ENCODE measurements at regions not wholly inside any gene's neighbourhood (a gene's known extent, or its start where the extent isn't known, plus 50 kb on each side); places are given as distances from the start of the nearest gene placed in this dataset.

- no peak for TF ChIP-seq IRF4 (IDR thresholded peaks at IDR 0.05; ENCODE audit: low read depth, low read length)
- TF ChIP-seq BCL3 (IDR thresholded peaks at IDR 0.05; ENCODE audit: borderline replicate concordance, insufficient read depth, low read depth, low read length, poor library complexity, severe bottlenecking): no peak
- no peak for TF ChIP-seq ZNF622 (IDR thresholded peaks at IDR 0.05)
- no peak for TF ChIP-seq NR2F1 (conservative IDR thresholded peaks at IDR 0.05)
Observed at GRCh38 chr6:14822679-14823078, 423.2 kb upstream of the JARID2 start (continued).

- in situ Hi-C loops (cut with MboI): no loop called here
- Histone ChIP-seq H3K9ac (ENCODE audit: control insufficient read depth, insufficient read depth, low read length) (no peak overlapping the region), H3K79me2 (ENCODE audit: control insufficient read depth, insufficient read depth, low read length) (no peaks in the 10 kb centered on the region), H4K20me1 (ENCODE audit: control insufficient read depth, insufficient read depth) (no peaks in the 10 kb centered on the region), H3K27me3 (replicated peaks in 1 of 2; ENCODE audit: control insufficient read depth in 2 of 2, insufficient read depth in 2 of 2, low read length in 1 of 2) (no peaks in the 10 kb centered on the region; a peak in 1 of 4 replicates), H3K4me1 (ENCODE audit: control insufficient read depth, insufficient read depth, low read length) (0 out of 2 replicates have a peak, but pooled peaks cover 4% of the 10 kb centered on the region), H3K4me3 (no peak overlapping the region), H3K36me3 (ENCODE audit: control insufficient read depth in 2 of 2, insufficient read depth in 2 of 2, low read length in 1 of 2) (no peaks in the 10 kb centered on the region), H3K4me2 (ENCODE audit: control insufficient read depth, insufficient read depth) (no peak overlapping the region), H3K9me3 (replicated peaks; ENCODE audit: control insufficient read depth, insufficient read depth, low read length) (no peaks in the 10 kb centered on the region; the same call in 2 of the 3 replicates), H3K27ac (ENCODE audit: control insufficient read depth, insufficient read depth) (no peak overlapping the region), H2AFZ (ENCODE audit: control insufficient read depth, low read depth, low read length) (no peak overlapping the region)
- ATAC-seq (no peak), FAIRE-seq (no peak), DNase-seq (ENCODE audit: low read depth, low spot score) (no peak)
- POLR2A ChIA-PET: no interaction called here
- SMC1A ChIA-PET (ENCODE audit: uncharacterized antibody, unreplicated experiment): interaction anchor here (0.5 to 0.9 kb wide), 2 partner anchors 9 to 767 kb away, joined by 3 read pairs; no protein-coding TSS in a partner anchor
- no TSS peak for BruUV-seq (replicated peaks)
- CTCF ChIA-PET: interaction anchor here (0.6 kb wide), 1 partner anchor 289 kb away, joined by 3 read pairs; no protein-coding TSS in a partner anchor
- intact Hi-C loops (cut with micrococcal nuclease; ENCODE audit: unreplicated experiment): no loop called here
- RAD21 ChIA-PET (ENCODE audit: unreplicated experiment): no interaction called here
- WGBS (ENCODE audit: insufficient coverage, insufficient replicate concordance, low lambda C conversion rate, missing lambda C conversion rate): 47% methylated on average over 5 of the region's 5 CpGs
- TF ChIP-seq KLF5 (IDR thresholded peaks at IDR 0.05; ENCODE audit: partially characterized antibody): no peak
- no peak for TF ChIP-seq BCLAF1 (IDR thresholded peaks at IDR 0.05)
- TF ChIP-seq HCFC1 (IDR thresholded peaks at IDR 0.05; ENCODE audit: low read length): no peak
- no peak for TF ChIP-seq SIN3A (IDR thresholded peaks at IDR 0.05; ENCODE audit: low read depth, low read length)
- no peak for TF ChIP-seq RCOR1 (conservative IDR thresholded peaks at IDR 0.05; ENCODE audit: low read depth, low read length)
- TF ChIP-seq ZBTB4 (CRISPR knock-in tag; IDR thresholded peaks at IDR 0.05): no peak
- no peak for TF ChIP-seq ZNF592 (IDR thresholded peaks at IDR 0.05)
- no peak for TF ChIP-seq CEBPB (IDR thresholded peaks at IDR 0.05; ENCODE audit: borderline replicate concordance in 1 of 2, low read depth in 2 of 2, low read length in 2 of 2)
Observed at GRCh38 chr6:14824060-14824459, 421.8 kb upstream of the JARID2 start.

Data from GM12878 (cell line).